Stimulated activated CD4-positive, alpha-beta T cell treated with anti-CD3 and anti-CD28 coated beads, TNF-alpha, amount 100 ng/mL, for 1 hour (primary cell): ENCODE measurements at regions not wholly inside any gene's neighbourhood (a gene's known extent, or its start where the extent isn't known, plus 50 kb on each side); places are given as distances from the start of the nearest gene placed in this dataset.

Experiments used
- DNase-seq, 3 donors: peaks; one replicate each; pipeline ENCODE4 v3.0.0-alpha.2; 2020; ENCODE audit warnings: low read depth in 3 of 3, low spot score in 1 of 3

DNA sequence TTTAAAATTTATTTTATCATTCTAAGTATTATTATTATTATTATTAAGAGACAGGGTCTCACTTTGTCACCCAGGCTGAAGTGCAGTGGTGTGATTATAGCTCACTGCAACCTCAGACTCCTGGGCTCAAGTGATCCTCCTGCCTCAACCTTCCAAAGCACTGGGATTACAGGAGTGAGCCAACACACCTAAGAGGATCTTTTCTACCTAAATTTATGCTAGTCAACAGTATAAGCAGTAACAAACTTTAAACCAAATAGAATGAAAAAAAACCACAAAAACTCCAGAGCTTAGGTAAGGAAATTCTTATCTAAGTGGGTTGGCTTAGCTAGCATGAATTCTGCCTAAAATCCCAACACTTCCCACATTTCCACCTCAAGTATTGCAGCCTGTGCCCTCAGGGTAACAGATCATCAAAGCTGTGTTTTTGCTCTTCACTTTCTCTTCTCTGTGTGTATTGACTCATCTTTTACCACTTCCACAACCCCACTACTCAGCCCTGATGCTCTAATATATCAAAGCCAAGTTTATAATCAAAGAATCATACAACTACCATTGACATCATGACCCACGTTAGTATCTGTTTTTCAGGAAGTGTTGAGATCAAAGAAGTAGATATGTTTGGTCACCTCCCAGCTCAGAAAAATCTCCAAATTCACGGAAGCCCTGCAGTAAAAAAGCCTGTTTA is 93.7 kb upstream of the SPON1 start:
- DNase-seq = no peak

DNA sequence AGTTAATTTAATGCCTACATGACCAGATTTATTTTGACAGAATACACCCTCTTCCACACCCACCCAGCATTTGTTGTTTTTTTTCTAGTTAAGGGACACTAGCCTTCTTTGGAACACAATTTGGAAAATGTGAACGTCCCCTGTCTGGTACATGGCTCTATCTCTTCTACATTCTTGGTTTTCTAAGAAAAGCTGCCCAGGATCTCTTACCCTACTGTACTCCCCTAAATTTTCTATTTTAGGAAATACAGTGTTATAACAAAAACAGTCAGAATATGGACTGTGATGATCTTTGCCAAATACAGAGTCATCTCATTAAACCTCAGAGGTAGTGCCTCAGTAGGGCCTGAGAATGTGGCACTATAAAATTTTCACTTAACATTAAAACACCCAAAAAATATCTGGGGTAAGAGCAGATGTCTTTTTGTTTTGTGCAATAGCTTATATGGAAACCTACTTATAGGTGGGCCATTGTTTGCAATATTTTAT is 93.1 kb upstream of the SPON1 start:
- DNase-seq = no peak

DNA sequence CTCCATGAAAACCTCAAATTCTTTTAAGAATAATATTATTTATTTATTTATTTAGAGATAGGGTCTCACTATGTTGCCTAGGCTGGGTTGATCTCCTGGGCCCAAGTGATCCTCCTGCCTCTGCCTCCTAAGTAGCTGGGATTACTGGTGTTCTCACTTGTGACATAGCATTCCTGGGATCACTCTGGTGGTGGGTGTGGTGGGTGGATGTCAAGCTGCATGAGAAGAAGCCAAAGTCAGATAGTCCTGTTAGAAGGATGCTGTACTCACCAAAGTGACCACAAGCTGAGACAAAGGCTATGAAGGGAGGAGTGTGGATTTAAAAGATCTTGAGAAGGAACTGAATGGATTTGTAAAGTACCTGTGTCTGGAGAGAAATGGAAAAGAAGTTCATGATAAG is 87.9 kb upstream of the SPON1 start:
- DNase-seq = no peak

DNA sequence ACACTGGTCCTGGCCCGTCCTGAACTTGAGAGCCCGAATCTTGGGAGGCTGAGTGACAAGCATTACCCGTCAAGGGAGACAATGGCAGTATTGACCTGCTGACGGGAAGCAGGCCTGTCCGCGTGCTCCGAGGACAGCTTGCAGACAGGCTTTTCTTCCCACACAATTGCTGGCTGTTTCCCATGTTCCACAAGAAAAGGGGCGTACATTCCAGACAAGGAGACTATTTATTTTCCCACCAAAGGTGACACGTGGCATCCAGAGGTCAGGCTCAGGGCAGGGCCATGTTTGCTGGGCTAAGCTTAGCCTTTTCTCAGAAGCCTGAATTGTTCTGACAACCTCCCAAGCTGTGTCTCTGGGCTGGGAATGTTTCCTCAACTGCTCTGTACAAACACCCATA is 86.9 kb upstream of the SPON1 start:
- DNase-seq = no peak

DNA sequence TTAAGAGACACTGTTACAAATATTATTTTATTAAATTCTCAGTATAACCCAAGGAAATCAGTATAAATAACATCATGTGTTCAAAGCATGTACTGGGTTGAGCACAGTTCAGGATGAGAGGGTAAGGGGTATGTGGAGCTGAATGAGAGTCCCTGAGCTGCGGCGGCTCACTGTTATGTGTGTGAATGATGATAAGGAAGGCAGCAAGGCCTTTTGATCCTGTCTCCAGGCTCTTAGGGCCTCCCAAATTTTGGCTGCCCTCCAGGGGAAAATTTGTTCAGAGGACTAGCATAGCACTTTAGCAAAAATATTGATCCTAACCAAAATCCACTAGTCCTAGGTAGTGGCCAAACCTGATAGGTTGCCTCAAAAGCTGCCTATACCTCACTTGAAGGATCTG is 86.1 kb upstream of the SPON1 start:
- DNase-seq = no peak

DNA sequence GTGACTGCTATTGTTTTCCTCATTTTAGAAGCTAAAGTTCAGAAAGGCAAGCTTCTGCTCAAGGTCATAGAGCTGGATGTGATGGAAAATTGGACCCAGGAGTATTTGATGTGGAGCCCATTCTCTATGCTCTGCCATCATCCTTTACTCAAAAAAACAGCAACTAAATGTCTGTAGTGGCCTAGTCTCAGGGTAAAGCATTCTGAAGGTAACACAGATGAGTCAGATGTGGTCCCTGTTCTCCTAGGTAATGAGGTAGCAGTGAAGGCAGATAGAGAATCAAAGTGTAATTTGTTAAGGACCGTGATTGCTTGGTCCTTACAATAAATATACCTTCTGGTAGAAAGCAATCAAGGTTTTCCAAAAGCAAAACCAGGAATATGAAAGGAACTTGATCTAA is 84.4 kb upstream of the SPON1 start:
- no peak for DNase-seq

DNA sequence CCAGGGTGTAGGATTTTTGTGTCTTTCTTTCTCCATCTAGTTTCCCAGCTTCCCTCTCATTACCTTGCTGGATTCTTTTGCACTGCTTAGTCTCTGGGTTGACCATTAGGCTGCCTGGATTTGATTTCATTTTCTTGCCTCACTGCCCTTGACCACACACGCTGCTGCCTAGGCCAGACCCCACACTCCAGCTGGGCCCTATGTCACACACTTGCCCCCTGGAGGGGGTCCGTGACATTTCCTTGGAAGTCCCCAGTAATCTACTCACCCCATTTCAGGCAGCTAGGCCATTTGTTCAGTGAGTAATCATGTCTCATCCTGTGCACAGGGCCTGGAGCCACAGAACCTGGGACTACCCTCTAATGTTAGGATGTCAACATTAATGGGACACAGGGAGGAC is 81.9 kb upstream of the SPON1 start:
- DNase-seq = no peak

DNA sequence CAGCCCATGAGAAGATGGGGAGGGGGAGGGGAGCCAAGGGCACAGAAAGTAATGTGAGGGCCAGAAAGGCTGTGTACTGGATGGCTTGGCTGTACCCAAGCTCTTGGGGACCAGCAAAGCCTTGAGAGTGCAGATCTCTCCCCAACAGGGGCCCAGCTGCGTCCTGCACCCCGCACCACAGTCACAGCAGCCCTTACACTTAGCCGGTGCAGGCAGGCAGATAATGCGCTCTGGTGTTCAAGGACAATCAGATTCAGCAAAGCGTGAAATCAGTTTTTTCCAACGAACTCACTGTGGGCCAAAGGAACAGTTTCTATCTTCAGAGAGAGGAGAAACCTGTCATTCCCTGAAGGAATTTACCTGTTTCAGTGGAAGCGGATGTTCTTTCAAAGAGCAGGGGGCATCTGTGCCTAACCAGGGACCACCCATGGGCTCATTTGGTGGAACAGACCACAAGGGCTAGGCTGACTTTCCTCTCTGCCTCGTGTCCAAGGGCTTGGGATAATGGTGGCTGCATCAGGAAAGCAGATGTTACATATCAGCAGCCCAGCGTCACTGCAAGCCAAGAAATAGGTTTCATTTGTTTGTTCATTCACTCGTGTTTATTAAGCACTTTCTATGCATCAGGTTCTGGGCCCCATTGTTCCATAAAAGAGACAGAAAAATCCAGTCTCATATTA is 81.2 kb upstream of the SPON1 start:
- no peak for DNase-seq

DNA sequence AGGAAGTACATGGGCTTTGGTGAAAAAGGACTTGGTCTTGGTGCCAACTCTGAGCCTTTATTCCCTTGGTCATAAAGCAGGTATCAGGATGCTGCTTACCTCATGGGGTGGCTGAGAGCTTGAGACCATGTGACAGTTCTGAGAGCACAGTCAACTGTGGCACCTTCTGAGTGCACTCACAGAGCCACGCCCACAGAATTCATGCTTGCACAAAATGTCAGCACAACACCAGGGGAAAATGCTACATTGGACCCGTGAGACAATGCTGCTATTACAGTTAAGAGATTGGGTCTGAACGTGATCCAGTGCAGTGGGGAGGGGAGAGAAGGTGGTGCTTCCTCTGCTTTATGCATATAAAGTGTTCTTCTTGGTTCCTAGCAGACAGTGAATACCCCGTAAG is 79.5 kb upstream of the SPON1 start:
- no peak for DNase-seq

DNA sequence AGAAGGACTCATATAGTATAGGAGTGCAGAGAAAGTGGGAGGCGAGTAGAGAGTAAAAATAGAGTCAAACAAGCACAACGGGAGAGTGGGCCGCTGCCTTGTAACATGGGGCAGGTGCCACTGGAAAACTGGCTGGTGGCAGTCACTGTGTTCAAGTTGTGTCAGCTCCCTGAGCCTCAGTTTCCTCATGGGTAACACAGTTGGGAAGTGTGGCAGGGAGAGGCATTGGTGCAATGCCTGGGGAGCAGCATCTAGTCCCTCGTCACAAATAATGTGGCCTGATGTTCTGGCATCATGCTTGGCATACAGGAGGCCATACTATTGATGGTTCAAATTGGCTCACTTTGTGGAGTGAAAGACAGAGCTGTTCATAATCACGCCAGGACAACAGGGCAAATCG is 78.9 kb upstream of the SPON1 start:
- DNase-seq = no peak

DNA sequence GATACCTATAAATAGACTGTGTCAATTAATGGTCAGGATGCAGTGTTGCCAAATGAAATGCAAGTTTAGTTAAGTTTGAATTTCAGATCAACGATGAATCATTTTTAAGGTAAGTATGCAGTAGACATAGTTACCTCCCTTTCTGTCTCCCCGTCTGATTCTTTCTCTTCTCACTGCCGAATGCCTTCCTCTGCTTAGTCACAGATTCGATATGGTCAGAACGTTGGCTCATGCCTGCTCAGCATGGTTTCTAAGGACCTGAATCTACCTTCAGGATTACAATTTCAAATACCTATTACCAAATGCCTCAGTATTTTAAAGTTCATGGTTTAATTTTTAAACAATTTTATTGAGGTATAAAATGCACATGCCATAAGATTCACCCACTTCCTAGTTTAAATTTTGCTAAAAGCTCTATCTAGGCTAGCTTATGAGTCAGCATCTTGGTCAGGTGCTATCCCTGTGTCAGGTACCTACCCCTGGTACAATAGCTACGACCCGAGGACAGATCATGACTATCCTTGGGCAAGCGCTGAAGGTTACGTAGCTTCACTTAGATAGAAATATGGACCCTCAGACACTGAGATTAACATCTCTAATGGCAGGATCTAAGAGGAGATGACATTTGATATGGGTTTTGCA is 78.2 kb upstream of the SPON1 start:
- no peak for DNase-seq

DNA sequence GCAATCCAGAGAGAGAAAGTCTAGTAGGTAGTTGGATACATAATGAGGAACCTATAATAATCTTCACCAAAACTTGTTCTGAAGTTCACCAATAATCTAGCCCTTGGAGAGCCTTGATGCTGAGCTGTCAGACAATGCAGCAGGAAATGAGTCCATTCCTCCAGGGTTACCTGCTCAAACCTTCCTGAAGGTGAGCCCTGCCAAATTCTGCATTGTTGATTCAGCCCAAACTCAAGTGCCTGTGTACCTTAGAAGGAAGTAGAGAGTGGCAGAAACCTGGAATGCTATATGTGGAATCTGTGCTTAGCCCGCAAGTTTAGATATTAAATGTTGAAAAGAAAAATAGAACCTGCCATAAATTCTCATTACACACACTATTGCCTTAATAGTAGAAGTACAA is 77.4 kb upstream of the SPON1 start:
- no peak for DNase-seq

DNA sequence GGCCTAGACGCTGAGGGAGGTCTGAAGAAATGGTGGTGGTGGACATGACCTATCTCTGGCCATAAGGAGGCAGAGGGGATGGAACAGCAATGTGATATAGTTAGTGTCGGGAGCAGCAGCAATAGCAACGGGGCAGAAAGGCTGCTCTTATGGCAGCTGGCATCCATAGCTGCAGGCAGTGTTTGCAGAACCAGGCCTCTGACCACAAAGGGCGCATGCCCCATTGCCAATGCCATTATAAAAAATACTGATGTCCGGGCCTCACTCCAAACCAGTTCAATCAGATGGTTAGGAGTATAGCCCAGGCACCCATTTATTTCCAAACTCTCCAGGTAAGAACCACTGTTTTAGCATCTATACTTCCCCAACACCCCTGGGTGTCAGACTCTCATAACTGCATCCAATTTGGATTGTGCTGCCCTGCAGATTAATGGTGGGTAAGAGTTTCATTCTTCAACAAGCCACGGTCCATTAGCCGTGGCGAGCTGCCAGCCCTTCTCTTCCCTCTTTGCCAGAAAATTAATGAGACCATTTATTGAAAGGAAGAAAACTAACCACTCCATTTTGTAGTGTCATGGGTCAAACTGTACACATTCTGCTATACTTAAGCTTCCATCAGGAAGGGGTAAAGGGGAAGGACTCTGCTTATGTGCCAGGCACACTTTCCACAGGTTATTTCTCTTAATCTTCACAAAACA is 72.8 kb upstream of the SPON1 start:
- no peak for DNase-seq

DNA sequence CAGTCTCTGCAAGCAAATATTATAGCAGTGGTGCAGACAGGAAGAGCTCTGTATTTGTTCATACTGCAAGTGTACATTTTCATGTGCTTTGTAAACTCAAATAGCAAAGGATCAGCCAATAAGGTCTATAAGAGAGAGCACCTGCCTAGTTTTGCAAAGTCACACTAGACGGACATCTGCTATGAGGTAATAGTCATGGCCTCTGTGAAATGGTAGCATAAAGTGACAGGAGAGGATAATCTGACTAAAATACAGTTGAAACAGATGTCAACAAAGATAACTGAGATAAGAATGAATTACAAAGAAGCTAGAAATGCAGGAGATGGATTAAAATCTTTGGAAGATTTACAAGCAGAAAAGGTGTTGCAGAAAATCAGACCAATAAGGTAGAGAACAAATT is 70.6 kb upstream of the SPON1 start:
- no peak for DNase-seq

DNA sequence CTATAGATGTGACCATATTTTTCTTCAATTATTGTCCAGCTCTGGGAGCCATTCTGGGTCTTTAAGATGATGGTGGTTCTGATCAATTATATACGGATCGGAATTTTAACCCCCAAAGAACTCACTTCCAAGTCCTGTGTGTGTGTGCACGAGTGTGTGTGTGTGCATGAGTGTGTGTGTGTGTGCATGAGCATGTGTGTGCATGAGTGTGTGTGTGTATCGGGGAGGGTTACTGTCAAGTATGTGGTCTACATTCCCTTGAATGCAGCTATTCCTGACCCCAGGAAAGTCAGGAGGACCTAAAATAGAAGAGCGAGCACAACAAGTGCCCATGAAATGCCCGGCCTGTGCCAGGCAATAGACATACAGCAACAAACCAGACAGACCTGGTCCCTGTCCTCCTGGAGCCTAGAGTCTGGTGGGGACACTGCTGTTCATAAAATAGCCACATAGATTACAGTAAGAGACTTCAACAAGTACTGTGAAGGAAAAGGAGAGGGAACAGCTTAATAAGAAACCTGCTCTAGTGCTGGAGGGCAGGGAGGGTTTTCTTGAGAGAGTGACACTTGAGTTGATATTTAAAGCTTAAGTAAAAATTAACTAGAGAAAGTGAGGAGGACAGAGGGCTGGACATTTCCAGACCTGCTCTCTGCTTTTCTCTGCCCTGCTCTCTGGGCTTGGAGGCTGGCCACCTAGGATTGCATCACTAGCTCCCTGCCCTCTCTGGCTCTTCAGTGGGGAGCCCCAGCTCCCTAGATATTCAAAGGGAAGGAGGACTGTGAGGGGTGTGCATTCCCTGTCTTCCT is 66.1 kb upstream of the SPON1 start:
- no peak for DNase-seq

DNA sequence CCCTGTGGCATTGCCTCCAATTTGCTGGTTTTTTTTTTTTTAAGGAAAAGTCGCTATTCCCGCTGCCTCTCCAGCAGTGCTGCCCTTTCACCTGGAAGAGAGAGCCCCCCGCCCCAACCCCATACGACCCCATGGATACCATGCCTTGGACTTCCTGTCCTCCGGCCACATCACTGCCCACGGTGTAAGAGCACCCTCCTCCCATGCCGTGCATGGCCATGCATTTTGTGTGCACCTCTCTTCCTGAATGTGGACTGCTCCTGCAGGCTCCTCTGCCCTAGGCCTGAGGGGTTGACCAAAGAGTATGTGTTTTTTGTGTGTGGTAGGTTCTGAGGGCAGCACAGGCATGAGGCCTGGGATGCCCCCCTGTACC is 65.6 kb upstream of the SPON1 start:
- no peak for DNase-seq

DNA sequence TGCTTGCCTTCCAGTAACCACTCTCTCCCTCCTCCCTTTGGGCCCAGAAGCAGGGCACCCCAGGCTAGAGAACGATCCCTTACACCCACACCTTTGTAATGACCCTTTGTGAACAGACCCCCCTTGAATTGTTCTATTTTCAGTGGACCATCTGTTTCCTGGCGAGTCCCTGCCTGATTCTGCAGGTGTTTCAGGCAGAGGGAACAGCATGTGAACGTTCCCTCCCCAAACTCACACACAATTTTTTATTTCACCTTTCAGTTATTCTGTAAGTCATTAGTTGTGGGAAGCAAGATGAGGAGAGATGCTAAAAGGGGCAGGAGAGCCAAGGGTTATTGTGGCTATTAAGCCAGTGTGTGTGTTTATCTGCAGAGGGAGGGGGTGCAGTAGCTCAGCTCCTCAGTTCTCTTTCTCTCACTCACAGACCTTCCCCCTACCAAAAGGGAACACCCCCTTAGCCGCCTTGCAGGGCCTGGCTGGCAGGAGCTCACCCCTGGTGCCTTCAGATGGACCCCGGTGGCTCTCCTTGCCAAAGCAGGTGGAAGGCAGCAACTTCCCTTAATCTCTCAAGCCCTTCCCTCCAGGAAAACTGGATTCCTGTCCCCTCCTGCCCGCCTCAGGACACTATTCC is 64.8 kb upstream of the SPON1 start:
- DNase-seq = no peak

DNA sequence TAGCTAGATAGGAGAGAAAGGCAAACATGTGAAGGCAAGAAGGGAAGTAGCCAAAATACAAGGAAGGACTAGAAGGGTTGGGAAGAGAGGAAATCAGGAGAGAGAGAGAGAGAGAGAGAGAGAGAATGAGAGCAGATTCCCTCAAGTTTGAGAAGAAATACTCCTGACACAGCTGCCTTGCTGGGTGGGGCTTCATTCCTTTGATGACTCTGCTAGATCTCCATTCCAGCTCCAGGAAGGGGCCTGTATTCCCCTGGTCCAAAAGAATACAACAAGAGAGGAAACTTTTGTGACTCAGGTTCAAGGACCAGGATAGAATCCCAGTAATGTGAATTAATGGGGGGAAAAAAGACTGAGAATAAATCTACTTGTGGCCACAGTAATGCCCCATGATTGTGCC is 62.9 kb upstream of the SPON1 start:
- DNase-seq = no peak

DNA sequence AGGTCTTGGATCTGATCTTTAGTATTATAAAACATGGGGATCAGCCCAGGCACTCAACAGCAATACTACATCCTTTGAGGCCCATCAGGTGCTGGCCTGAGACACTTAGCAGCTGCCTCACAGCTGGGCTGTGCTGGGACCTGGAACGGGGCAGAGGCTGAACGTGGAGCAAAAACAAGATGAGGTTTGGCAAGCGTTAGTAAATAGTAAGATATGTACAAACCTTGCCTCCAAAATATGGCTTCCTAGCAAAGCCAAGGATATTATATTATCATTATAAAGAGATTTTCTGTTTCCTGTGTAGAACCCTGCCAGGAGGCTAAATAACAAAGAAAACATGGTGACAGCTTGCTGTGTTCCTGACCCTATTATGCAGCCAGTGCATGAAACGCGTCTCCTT is 60.0 kb upstream of the SPON1 start:
- DNase-seq = no peak

DNA sequence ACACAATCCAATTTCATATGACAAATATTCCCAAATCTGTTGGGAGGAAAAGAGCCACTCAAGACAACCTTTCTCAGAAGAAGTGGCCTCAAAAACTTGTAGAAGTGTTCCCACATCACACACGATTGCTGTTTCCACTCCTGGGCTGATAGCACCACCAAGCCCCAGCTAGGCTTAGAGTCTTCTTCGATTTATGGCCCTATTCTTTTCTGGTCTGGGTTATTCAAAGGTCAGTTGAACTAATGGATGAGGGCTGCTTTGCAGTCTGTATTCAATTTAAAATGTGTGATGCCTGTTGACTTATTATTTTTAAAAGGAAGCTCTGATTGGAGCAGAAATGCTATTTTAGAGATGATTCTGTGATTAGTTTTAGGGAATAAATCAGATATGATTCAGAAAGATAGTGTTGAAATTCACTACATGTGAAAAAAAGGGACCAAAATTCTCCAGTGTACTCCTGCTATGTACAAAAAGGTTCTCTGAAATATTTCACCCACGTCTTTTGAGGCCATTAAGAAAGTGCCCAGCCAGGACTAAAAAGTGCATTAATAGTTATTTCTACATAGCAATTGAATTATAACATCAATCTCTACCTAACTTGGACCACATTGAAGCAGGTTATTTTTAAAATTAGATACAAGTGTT is 57.3 kb upstream of the SPON1 start:
- DNase-seq = no peak
